ENCODE measurements at regions not wholly inside any gene's neighbourhood (a gene's known extent, or its start where the extent isn't known, plus 50 kb on each side); places are given as distances from the start of the nearest gene placed in this dataset.
"Not testable (repeated sequence)": the region's sequence is repeated elsewhere in the genome, so short reads cannot be mapped to it uniquely, and the experiment has no call there.

- H3K9me3 ChIP-seq, result no peaks in the 10 kb centered on the region
- no peaks in the 10 kb centered on the region for H3K27me3 ChIP-seq
- no peak overlapping the region for H3K4me3 ChIP-seq (ENCODE audit: low read depth, low read length)
- H3K4me1 ChIP-seq, result no peaks in the 10 kb centered on the region
- no peak for DNase-seq
- no peaks in the 10 kb centered on the region for H3K36me3 ChIP-seq
- no peak for TF ChIP-seq CTCF (IDR thresholded peaks at IDR 0.05; ENCODE audit: low read depth, low read length)
Measured at GRCh38 chr2:82055846-82056245, 1751.3 kb upstream of the LRRTM1 start.

GRCh38 chr2:82043867-82044266 is 1739.3 kb upstream of the LRRTM1 start:
- H3K27me3 ChIP-seq, result no peaks in the 10 kb centered on the region
- no peaks in the 10 kb centered on the region for H3K9me3 ChIP-seq
- no peak overlapping the region for H3K4me3 ChIP-seq (ENCODE audit: low read depth, low read length)
- TF ChIP-seq CTCF (IDR thresholded peaks at IDR 0.05; ENCODE audit: low read depth, low read length), result no peak
- no peak for DNase-seq
- no peaks in the 10 kb centered on the region for H3K4me1 ChIP-seq
- H3K36me3 ChIP-seq, result no peaks in the 10 kb centered on the region

DNA sequence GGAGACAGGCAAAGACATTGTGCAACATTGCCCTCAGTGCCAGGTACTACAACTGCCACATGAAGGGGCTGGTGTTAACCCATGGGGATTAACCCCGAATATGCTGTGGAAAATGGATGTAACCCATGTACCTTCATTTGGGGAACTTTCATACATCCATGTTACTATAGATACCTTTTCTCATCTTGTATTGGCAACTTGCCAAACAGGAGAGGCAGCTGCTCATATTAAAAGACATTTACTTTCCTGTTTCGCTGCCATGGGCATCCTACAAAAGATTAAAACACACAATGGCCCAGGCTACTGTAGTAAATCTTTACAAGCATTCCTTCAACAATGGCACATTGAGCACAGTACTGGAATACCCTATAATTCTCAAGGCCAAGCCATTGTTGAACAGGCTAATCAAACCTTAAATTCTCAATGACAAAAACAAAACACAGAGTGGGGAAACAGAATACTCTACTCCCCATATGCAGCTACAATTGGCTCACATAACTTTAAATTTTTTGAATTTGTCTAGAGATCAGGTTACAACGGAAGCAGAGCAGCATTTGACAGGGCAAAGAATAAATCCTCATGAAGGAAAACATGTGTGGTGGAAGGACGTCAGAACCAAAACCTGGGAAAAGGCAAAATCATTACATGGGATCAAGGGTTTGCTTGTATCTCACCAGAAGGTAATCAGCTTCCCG is 1723.5 kb upstream of the LRRTM1 start:
- no peak for TF ChIP-seq CTCF (IDR thresholded peaks at IDR 0.05; ENCODE audit: low read depth, low read length)
- Histone ChIP-seq H3K9me3 (no peaks in the 10 kb centered on the region), H3K36me3 (no peaks in the 10 kb centered on the region), H3K4me3 (ENCODE audit: low read depth, low read length) (no peak overlapping the region), H3K27me3 (no peaks in the 10 kb centered on the region), H3K4me1 (no peaks in the 10 kb centered on the region)
- no peak for DNase-seq

DNA sequence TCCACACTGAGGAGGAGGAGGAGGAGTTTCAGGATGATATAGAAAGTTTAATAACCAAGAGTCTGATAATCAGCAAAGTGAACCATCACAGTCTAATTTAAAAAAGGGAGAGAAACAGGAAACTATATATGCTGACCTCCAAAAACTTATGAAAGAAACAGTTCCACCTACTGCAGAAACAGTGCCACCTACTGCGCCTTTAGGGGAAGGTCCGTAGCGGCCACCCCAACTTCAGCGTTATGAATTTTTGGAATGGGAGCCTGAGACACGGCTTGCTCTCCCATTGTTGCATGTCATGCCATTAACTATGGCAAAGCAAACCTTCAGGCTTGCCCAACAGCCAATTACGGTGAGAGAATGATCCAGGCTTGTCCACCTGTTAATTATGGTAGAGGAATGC is 1719.2 kb upstream of the LRRTM1 start:
- no peak for TF ChIP-seq CTCF (IDR thresholded peaks at IDR 0.05; ENCODE audit: low read depth, low read length)
- H3K27me3 ChIP-seq, result no peaks in the 10 kb centered on the region
- H3K9me3 ChIP-seq, result no peaks in the 10 kb centered on the region
- no peaks in the 10 kb centered on the region for H3K4me1 ChIP-seq
- no peak for DNase-seq
- no peak overlapping the region for H3K4me3 ChIP-seq (ENCODE audit: low read depth, low read length)
- H3K36me3 ChIP-seq, result no peaks in the 10 kb centered on the region

DNA sequence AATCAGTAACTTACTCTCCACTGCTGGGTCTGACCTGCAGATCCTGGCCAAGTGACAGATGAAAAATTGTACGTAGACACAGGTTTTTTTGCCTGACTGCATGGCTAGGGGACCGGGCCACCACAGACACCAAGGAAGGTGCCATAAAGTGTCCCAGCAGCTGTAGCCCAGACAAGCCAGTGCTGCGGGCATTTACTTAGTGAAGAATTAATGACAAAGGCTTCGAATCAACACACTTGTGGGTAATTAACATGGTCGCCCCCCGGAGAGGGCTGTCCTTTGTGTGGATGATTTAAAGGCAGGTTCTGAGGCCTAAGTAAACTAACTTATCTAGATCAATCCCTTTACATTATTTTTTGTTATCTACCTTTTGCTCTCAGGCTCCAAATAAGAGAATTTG is 1709.1 kb upstream of the LRRTM1 start:
- TF ChIP-seq CTCF (IDR thresholded peaks at IDR 0.05; ENCODE audit: low read depth, low read length), result no peak
- H3K4me3 ChIP-seq (ENCODE audit: low read depth, low read length), result no peak overlapping the region
- H3K4me1 ChIP-seq, result no peaks in the 10 kb centered on the region
- no peak for DNase-seq
- no peaks in the 10 kb centered on the region for H3K36me3 ChIP-seq
- no peaks in the 10 kb centered on the region for H3K9me3 ChIP-seq
- H3K27me3 ChIP-seq, result no peaks in the 10 kb centered on the region

DNA sequence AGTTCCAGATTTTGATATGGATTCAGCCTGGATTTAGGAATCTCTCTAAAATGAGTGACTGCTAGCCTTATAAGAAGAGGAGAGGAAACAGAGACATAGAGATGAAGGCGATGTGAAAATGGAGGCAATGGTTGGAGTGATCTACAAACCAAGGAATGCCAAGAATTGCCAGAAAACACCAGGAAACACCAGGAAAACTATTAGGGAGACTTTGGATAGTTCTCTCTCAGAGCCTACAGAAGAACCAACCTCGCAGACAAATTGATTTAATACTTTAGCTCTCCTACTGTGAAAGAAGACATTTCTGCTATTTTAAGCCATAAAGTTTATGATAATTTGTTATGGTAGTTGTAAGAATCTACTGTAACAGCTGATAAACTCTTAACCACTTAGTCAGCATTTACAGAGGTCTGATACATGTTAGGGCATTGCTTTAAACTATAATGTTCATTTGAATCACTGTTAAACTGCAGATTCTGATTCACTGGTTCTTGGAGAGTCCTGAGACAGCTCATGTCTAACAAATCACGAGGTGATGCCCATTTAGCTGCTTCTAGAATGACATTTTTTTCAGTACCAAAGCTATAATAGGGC is 1702.6 kb upstream of the LRRTM1 start:
- no peak for DNase-seq
- no peaks in the 10 kb centered on the region for H3K4me1 ChIP-seq

DNA sequence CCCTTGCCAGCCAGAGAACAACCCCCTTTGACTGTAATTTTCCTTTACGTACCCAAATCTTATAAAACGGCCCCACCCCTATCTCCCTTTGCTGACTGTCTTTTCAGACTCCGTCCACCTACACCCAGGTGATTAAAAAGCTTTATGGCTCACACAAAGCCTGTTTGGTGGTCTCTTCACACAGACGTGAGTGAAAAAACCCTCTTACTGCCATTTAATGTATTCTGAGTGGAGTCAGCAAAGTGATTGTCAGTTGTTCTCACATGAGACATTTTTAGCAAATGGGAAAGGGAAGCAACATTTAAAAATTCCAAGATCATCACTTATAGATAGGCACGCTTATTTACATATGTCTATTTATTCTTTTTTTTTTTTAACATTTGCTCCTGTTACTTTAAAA is 1701.3 kb upstream of the LRRTM1 start:
- H3K9me3 ChIP-seq, H3K4me1 ChIP-seq: not testable (repeated sequence)

More for the DNA sequence above, 1702.6 kb upstream of the LRRTM1 start:
- no peak overlapping the region for H3K4me3 ChIP-seq (ENCODE audit: low read depth, low read length)
- H3K36me3 ChIP-seq, result no peaks in the 10 kb centered on the region
- H3K9me3 ChIP-seq, result no peaks in the 10 kb centered on the region
- no peaks in the 10 kb centered on the region for H3K27me3 ChIP-seq
- TF ChIP-seq CTCF (IDR thresholded peaks at IDR 0.05; ENCODE audit: low read depth, low read length), result no peak

More for the DNA sequence above, 1701.3 kb upstream of the LRRTM1 start:
- DNase-seq; H3K4me3 ChIP-seq (ENCODE audit: low read depth, low read length); H3K36me3 ChIP-seq; H3K27me3 ChIP-seq: not testable (repeated sequence)
